OCI-LY3 (cell line): ENCODE measurements at regions not wholly inside any gene's neighbourhood (a gene's known extent, or its start where the extent isn't known, plus 50 kb on each side); places are given as distances from the start of the nearest gene placed in this dataset.

Source experiments
- H2AFZ ChIP-seq: fragments of 200-600, 300-600 bp; shearing (Covaris generic); 2 replicates; pipeline ENCODE4 v1.6.0; 2014; ENCODE audit warnings: antibody characterized with exemption, low read depth, low read length
- H3K27ac ChIP-seq: fragments of 200-600, 300-600 bp; sonication (generic); 2 replicates; pipeline ENCODE4 v1.5.1; 2014; ENCODE audit warnings: mild to moderate bottlenecking, low read length, moderate library complexity, mixed read lengths
- H3K27me3 ChIP-seq: fragments of 200-600, 300-600 bp; sonication (generic); 2 replicates; pipeline ENCODE4 v1.6.1; 2014; ENCODE audit warnings: low read depth, low read length, mixed read lengths
- H3K36me3 ChIP-seq: fragments of 200-600, 300-600 bp; sonication (generic); replicated peaks from 2 replicates; pipeline ENCODE3; 2014; ENCODE audit warnings: low read depth, low read length, mixed read lengths
- H3K4me1 ChIP-seq: fragments of 300-600, 200-600 bp; sonication (generic); 2 replicates; pipeline ENCODE4 v1.6.1; 2014; ENCODE audit warnings: low read length, mixed read lengths
- H3K4me2 ChIP-seq: fragments of 200-600, 300-600 bp; sonication (generic); 2 replicates; pipeline ENCODE4 v1.6.1; 2014; ENCODE audit warnings: low read length, mixed read lengths
- H3K4me3 ChIP-seq: fragments of 300-600, 200-600 bp; sonication (generic); 2 replicates; pipeline ENCODE4 v1.5.1; 2014; ENCODE audit warnings: antibody characterized with exemption, mild to moderate bottlenecking, low read length, moderate library complexity
- H3K79me2 ChIP-seq: fragments of 300-600, 200-600 bp; shearing (Covaris generic); 2 replicates; pipeline ENCODE4 v1.6.1; 2014; ENCODE audit warnings: mild to moderate bottlenecking, low read length, mixed read lengths
- H3K9ac ChIP-seq: fragments of 300-600, 200-600 bp; shearing (Covaris generic); 2 replicates; pipeline ENCODE4 v1.6.0; 2014; ENCODE audit warnings: mild to moderate bottlenecking, low read length, moderate library complexity
- H3K9me3 ChIP-seq: fragments of 200-600, 300-600 bp; shearing (Covaris generic); 2 replicates; pipeline ENCODE4 v1.6.1; 2014; ENCODE audit warnings: low read length, mixed read lengths; ENCODE audit not compliant: insufficient read depth
- H4K20me1 ChIP-seq: fragments of 200-600, 300-600 bp; sonication (generic); 2 replicates; pipeline ENCODE4 v1.6.1; 2016; ENCODE audit warnings: low read length, mixed read lengths; ENCODE audit not compliant: insufficient read depth
- CTCF ChIP-seq: fragments of 200-600, 300-600 bp; sonication (generic); IDR thresholded peaks from 2 replicates; pipeline ENCODE4 v1.5.1; 2014; ENCODE audit warnings: antibody characterized with exemption, low read length, low read depth
- EZH2phosphoT487 ChIP-seq: fragments of 200-600 bp; shearing (Covaris generic); IDR thresholded peaks from 2 replicates; pipeline ENCODE4 v1.6.1; 2018; ENCODE audit warnings: antibody characterized with exemption, mixed run types, low read depth

- no peak overlapping the region for H3K9ac ChIP-seq
- H3K27me3 ChIP-seq = no peaks in the 10 kb centered on the region
- no peaks in the 10 kb centered on the region for H3K4me1 ChIP-seq
- H2AFZ ChIP-seq = no peak overlapping the region
- no peaks in the 10 kb centered on the region for H3K9me3 ChIP-seq
- H3K79me2 ChIP-seq = no peaks in the 10 kb centered on the region
- H3K27ac ChIP-seq = no peak overlapping the region
- TF ChIP-seq EZH2phosphoT487 (no peak), CTCF (no peak)
- H3K4me2 ChIP-seq = no peak overlapping the region
- no peaks in the 10 kb centered on the region for H4K20me1 ChIP-seq
- H3K36me3 ChIP-seq = no peaks in the 10 kb centered on the region
- H3K4me3 ChIP-seq = no peak overlapping the region
Observed at GRCh38 chr6:145204301-145204700, 531.0 kb downstream of the EPM2A start.

GRCh38 chr6:145206247-145206907 lies 528.9 kb downstream of the EPM2A start:
- Histone ChIP-seq H3K27me3 (no peaks in the 10 kb centered on the region), H3K36me3 (no peaks in the 10 kb centered on the region), H3K4me3 (no peak overlapping the region), H3K9me3 (no peaks in the 10 kb centered on the region), H3K4me1 (no peaks in the 10 kb centered on the region), H2AFZ (no peak overlapping the region), H3K9ac (no peak overlapping the region), H3K4me2 (no peak overlapping the region), H4K20me1 (no peaks in the 10 kb centered on the region), H3K27ac (no peak overlapping the region), H3K79me2 (no peaks in the 10 kb centered on the region)
- TF ChIP-seq EZH2phosphoT487 (no peak), CTCF (no peak)

- H3K27ac ChIP-seq = no peak overlapping the region
- no peak overlapping the region for H2AFZ ChIP-seq
- H3K36me3 ChIP-seq = no peaks in the 10 kb centered on the region
- H3K9ac ChIP-seq = no peak overlapping the region
- H3K4me1 ChIP-seq = no peaks in the 10 kb centered on the region
- no peaks in the 10 kb centered on the region for H3K9me3 ChIP-seq
- no peak overlapping the region for H3K4me3 ChIP-seq
- H3K4me2 ChIP-seq = no peak overlapping the region
- H3K79me2 ChIP-seq = no peaks in the 10 kb centered on the region
- H3K27me3 ChIP-seq = no peaks in the 10 kb centered on the region
- H4K20me1 ChIP-seq = no peaks in the 10 kb centered on the region
- no peak for TF ChIP-seq EZH2phosphoT487
- no peak for TF ChIP-seq CTCF
Observed at GRCh38 chr6:145208474-145208873, 526.8 kb downstream of the EPM2A start.

- Histone ChIP-seq H2AFZ (no peak overlapping the region), H3K9ac (no peak overlapping the region), H3K27me3 (no peaks in the 10 kb centered on the region), H3K4me2 (no peak overlapping the region), H3K4me1 (no peaks in the 10 kb centered on the region), H4K20me1 (no peaks in the 10 kb centered on the region), H3K36me3 (no peaks in the 10 kb centered on the region), H3K9me3 (no peaks in the 10 kb centered on the region), H3K27ac (no peak overlapping the region), H3K79me2 (no peaks in the 10 kb centered on the region), H3K4me3 (no peak overlapping the region)
- no peak for TF ChIP-seq CTCF
- TF ChIP-seq EZH2phosphoT487 = no peak
Observed at GRCh38 chr6:145209272-145209671, 526.0 kb downstream of the EPM2A start.
